PC-3 (cell line): ENCODE measurements at regions not wholly inside any gene's neighbourhood (a gene's known extent, or its start where the extent isn't known, plus 50 kb on each side); places are given as distances from the start of the nearest gene placed in this dataset.
A peak's percentile ranks its signal among the peaks of the same experiment; 100 is the strongest.
"Not testable (repeated sequence)": the region's sequence is repeated elsewhere in the genome, so short reads cannot be mapped to it uniquely, and the experiment has no call there.

Source experiments
- ATAC-seq: fragments of 200-7000 bp; cut with Tn5 transposase; 2 replicates; pipeline ENCODE4 v1.9.1; 2020; ENCODE audit warnings: mild to moderate bottlenecking, moderate library complexity
- BruUV-seq: library from RNA; stranded (reverse); fragments of 400-500 nt; replicated peaks from 2 replicates; lab custom pipeline; 2021; lab: Mats Ljungman, UMichigan
- CTCF ChIA-PET: fragments of 300-600 bp; sonication (Branson Sonifier 250); formaldehyde crosslinking; loops from one replicate; lab custom pipeline; 2022; ENCODE audit warnings: antibody characterized with exemption; lab: Charles Lee
- POLR2A ChIA-PET: fragments of 300-600 bp; sonication (Branson Sonifier 250); formaldehyde crosslinking; loops from one replicate; lab custom pipeline; 2022; ENCODE audit warnings: antibody characterized with exemption; ENCODE audit not compliant: unreplicated experiment; lab: Charles Lee
- DNase-seq: peaks from one replicate; pipeline ENCODE4 v3.0.0-alpha.2; 2015
- H2AFZ ChIP-seq: fragments of 300-600 bp; sonication (generic); 2 replicates; pipeline ENCODE4 v1.6.0; 2016; ENCODE audit warnings: antibody characterized with exemption, low read length
- H3F3A ChIP-seq: fragments of 300-600 bp; sonication (generic); one replicate; pipeline ENCODE4 v1.6.0; 2017; ENCODE audit warnings: antibody characterized with exemption, low read length, control low read depth, mild to moderate bottlenecking; ENCODE audit not compliant: unreplicated experiment
- H3K27ac ChIP-seq: fragments of 300-600 bp; sonication (generic); 2 replicates; pipeline ENCODE4 v1.5.1; 2016; ENCODE audit warnings: mild to moderate bottlenecking, low read length
- H3K27me3 ChIP-seq: fragments of 300-600 bp; sonication (generic); 2 replicates; pipeline ENCODE4 v1.6.1; 2016; ENCODE audit warnings: low read length, mixed read lengths
- H3K36me3 ChIP-seq: fragments of 300-600 bp; sonication (generic); 2 replicates; pipeline ENCODE4 v1.6.1; 2016; ENCODE audit warnings: low read depth, mixed run types, low read length, mixed read lengths
- H3K4me1 ChIP-seq: fragments of 300-600 bp; sonication (generic); 2 replicates; pipeline ENCODE4 v1.5.1; 2016; ENCODE audit warnings: low read length; ENCODE audit not compliant: insufficient read depth
- H3K4me2 ChIP-seq: fragments of 300-600 bp; sonication (generic); 2 replicates; pipeline ENCODE4 v1.6.0; 2016; ENCODE audit warnings: low read length
- H3K4me3 ChIP-seq: fragments of 300-600 bp; sonication (generic); 2 replicates; pipeline ENCODE4 v1.5.1; 2016; ENCODE audit warnings: mild to moderate bottlenecking, low read length, mixed read lengths
- H3K79me2 ChIP-seq: fragments of 300-600 bp; sonication (generic); 2 replicates; pipeline ENCODE4 v1.6.1; 2017; ENCODE audit warnings: low read length, mixed read lengths
- H3K9ac ChIP-seq: fragments of 300-600 bp; sonication (generic); 2 replicates; pipeline ENCODE4 v1.6.0; 2016; ENCODE audit warnings: mild to moderate bottlenecking, low read length
- H3K9me2 ChIP-seq: fragments of 300-600 bp; sonication (generic); replicated peaks from 2 replicates; pipeline ENCODE4 v1.6.1; 2016; ENCODE audit warnings: mixed run types, low read length, mixed read lengths
- H3K9me3 ChIP-seq: fragments of 300-600 bp; sonication (generic); 2 replicates; pipeline ENCODE4 v1.6.1; 2016; ENCODE audit warnings: low read length, mixed read lengths
- H4K20me1 ChIP-seq: fragments of 300-600 bp; sonication (generic); 2 replicates; pipeline ENCODE4 v1.6.1; 2016; ENCODE audit warnings: low read length, mixed read lengths
- CTCF ChIP-seq: fragments of 300-600 bp; sonication (generic); conservative IDR thresholded peaks from 2 replicates; pipeline ENCODE4 v1.5.1; 2017; ENCODE audit warnings: antibody characterized with exemption, low read depth, mild to moderate bottlenecking, low read length
- EZH2 ChIP-seq: fragments of 300-600 bp; sonication (generic); IDR thresholded peaks from one replicate; pipeline ENCODE4 v1.6.1; 2017; ENCODE audit warnings: antibody characterized with exemption, mild to moderate bottlenecking, low read length; ENCODE audit not compliant: unreplicated experiment
- EZH2phosphoT487 ChIP-seq: fragments of 300-600 bp; sonication (generic); IDR thresholded peaks from 2 replicates; pipeline ENCODE4 v1.6.1; 2018; ENCODE audit warnings: mild to moderate bottlenecking, antibody characterized with exemption, low read length, borderline replicate concordance
- intact Hi-C: fragments of 100-400 bp; cut with micrococcal nuclease; formaldehyde crosslinking; loops from 2 replicates; pipeline ENCODE4 v1.9.0; 2023

DNA sequence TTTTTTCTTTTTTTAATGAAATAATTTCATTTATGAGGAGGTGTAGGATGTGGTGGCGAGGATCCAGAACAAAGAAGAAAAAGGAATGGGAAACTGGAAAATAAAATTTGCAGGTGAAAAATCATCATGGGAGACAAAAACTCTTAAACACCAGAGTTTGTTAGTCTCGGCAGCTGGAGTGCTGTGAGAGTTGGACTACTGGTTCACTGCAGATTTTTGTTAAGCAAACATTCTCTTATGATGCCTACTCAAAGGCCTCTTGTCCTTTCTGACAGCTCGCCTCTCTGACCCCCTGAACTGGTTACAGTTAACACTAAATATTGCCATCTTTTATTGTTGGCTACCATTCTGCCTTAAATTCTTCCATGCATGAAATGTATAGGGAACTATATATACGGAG, 152.4 kb upstream of the DPH6 start:
- no peaks in the 10 kb centered on the region for H3K9me3 ChIP-seq
- H3K4me2 ChIP-seq, result 0 out of 2 replicates have a peak overlapping the region, but pooled peaks have one; percentile 35
- DNase-seq (no peak), ATAC-seq (no peak)
- no peaks in the 10 kb centered on the region for H3K36me3 ChIP-seq
- ChIA-PET CTCF (interaction anchor here (0.6 to 0.7 kb wide), 3 partner anchors 54 to 410 kb away, joined by 3 to 7 read pairs (median 6); no protein-coding TSS in a partner anchor), POLR2A (interaction anchor here (0.6 kb wide), 1 partner anchor 728 kb away, joined by 3 read pairs; no protein-coding TSS in a partner anchor)
- intact Hi-C loops, result loop anchor here (5.0 kb wide), 1 partner anchor 176 kb away; no protein-coding TSS in a partner anchor
- H3K79me2 ChIP-seq, result no peaks in the 10 kb centered on the region
- BruUV-seq, result no TSS peak
- no peaks in the 10 kb centered on the region for H3K27me3 ChIP-seq
- no peak for TF ChIP-seq EZH2
- TF ChIP-seq CTCF, result no peak
- TF ChIP-seq EZH2phosphoT487, result no peak
- no peaks in the 10 kb centered on the region for H3F3A ChIP-seq
- no peak overlapping the region for H2AFZ ChIP-seq
- H3K9ac ChIP-seq, result no peak overlapping the region
- peaks cover 22% of the 10 kb centered on the region for H3K4me1 ChIP-seq
- no peak overlapping the region for H3K27ac ChIP-seq
- no peaks in the 10 kb centered on the region for H4K20me1 ChIP-seq
- no peaks in the 10 kb centered on the region for H3K9me2 ChIP-seq
- no peak overlapping the region for H3K4me3 ChIP-seq

- Histone ChIP-seq H3K79me2 (no peaks in the 10 kb centered on the region), H3F3A (no peaks in the 10 kb centered on the region), H3K9ac (no peak overlapping the region), H3K4me2 (no peak overlapping the region), H3K9me3 (no peaks in the 10 kb centered on the region), H3K9me2 (no peaks in the 10 kb centered on the region), H3K27me3 (no peaks in the 10 kb centered on the region), H3K4me1 (peaks cover 22% of the 10 kb centered on the region), H3K36me3 (no peaks in the 10 kb centered on the region), H2AFZ (no peak overlapping the region), H4K20me1 (no peaks in the 10 kb centered on the region), H3K4me3 (no peak overlapping the region), H3K27ac (no peak overlapping the region)
- no peak for ATAC-seq
- ChIA-PET POLR2A (no interaction called here), CTCF (no interaction called here)
- TF ChIP-seq EZH2phosphoT487, result no peak
- TF ChIP-seq CTCF, result no peak
- TF ChIP-seq EZH2, result no peak
- intact Hi-C loops, result loop anchor here (5.0 kb wide), 1 partner anchor 177 kb away; no protein-coding TSS in a partner anchor
- BruUV-seq, result no TSS peak
- DNase-seq, result no peak
Observed at GRCh38 chr15:35698966-35699575, 153.1 kb upstream of the DPH6 start.

- H3F3A ChIP-seq, H3K9me2 ChIP-seq, H3K27ac ChIP-seq, H3K4me3 ChIP-seq, intact Hi-C loops, BruUV-seq, ATAC-seq, H3K27me3 ChIP-seq, H2AFZ ChIP-seq, H3K9ac ChIP-seq, CTCF ChIA-PET, H3K79me2 ChIP-seq, DNase-seq, POLR2A ChIA-PET, H3K4me2 ChIP-seq, H3K36me3 ChIP-seq, H3K9me3 ChIP-seq, H4K20me1 ChIP-seq: not testable (repeated sequence)
- H3K4me1 ChIP-seq, result peaks cover 22% of the 10 kb centered on the region
Observed at GRCh38 chr15:35700091-35700593, 154.2 kb upstream of the DPH6 start.
